AG09309 (cell line): ENCODE measurements at regions not wholly inside any gene's neighbourhood (a gene's known extent, or its start where the extent isn't known, plus 50 kb on each side); places are given as distances from the start of the nearest gene placed in this dataset.

Experiments used
- DNase-seq: peaks from one replicate; pipeline ENCODE4 v3.0.0-alpha.2; 2010; ENCODE audit warnings: low read depth
- H3K4me3 ChIP-seq: 2 replicates; pipeline ENCODE4 v1.5.1; 2011; ENCODE audit warnings: mild to moderate bottlenecking, low read depth, low read length, moderate library complexity; ENCODE audit not compliant: control insufficient read depth
- TF ChIP-seq, protein P1 (sequence below): IDR thresholded peaks from 2 replicates; pipeline ENCODE4 v1.5.1; 2011; ENCODE audit warnings: mild to moderate bottlenecking, low read depth, low read length, inconsistent platforms; ENCODE audit not compliant: insufficient read depth, control insufficient read depth; ENCODE audit errors: missing control alignments

DNA sequence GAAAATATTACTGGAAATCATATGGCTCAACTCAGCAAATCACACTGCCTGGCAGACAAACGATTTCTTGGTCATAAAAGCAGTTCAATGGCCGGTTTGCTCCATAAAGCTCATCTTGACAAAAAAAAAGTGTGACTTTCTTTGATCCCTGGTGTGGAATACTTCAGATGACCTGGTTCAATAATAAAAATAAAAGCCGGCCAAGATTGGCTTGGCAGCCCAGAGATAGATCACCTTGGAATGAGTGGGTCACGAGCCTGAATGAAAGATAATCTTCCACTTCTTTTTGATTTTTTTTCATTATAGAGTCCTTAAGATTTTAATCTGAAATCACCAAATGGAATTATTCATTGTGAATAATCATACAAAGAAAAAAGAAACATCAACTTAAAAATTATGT is 445.3 kb upstream of the CITED2 start:
- DNase-seq, result no peak
- TF ChIP-seq, protein P1, sequence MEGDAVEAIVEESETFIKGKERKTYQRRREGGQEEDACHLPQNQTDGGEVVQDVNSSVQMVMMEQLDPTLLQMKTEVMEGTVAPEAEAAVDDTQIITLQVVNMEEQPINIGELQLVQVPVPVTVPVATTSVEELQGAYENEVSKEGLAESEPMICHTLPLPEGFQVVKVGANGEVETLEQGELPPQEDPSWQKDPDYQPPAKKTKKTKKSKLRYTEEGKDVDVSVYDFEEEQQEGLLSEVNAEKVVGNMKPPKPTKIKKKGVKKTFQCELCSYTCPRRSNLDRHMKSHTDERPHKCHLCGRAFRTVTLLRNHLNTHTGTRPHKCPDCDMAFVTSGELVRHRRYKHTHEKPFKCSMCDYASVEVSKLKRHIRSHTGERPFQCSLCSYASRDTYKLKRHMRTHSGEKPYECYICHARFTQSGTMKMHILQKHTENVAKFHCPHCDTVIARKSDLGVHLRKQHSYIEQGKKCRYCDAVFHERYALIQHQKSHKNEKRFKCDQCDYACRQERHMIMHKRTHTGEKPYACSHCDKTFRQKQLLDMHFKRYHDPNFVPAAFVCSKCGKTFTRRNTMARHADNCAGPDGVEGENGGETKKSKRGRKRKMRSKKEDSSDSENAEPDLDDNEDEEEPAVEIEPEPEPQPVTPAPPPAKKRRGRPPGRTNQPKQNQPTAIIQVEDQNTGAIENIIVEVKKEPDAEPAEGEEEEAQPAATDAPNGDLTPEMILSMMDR, result no peak
- no peak overlapping the region for H3K4me3 ChIP-seq

DNA sequence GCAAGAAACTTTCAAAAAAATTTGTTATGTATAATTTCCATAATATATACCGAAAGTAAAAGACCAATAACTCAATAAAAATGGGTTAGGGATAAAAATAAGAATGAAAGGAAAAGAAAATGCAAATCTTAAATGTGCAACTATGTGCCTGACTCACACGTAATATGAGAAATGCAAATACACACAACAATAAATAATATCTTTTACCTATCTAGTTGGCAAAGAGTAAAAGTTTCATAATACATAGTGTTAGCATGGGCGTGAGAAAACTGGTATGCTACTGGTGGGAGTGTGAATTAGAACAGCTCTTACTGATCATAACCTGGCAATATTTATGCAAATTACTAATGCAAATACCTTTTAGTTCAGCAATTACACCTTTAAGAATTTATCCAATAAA is 438.5 kb upstream of the CITED2 start:
- TF ChIP-seq, protein P1, result no peak
- DNase-seq, result no peak
- H3K4me3 ChIP-seq, result no peak overlapping the region

DNA sequence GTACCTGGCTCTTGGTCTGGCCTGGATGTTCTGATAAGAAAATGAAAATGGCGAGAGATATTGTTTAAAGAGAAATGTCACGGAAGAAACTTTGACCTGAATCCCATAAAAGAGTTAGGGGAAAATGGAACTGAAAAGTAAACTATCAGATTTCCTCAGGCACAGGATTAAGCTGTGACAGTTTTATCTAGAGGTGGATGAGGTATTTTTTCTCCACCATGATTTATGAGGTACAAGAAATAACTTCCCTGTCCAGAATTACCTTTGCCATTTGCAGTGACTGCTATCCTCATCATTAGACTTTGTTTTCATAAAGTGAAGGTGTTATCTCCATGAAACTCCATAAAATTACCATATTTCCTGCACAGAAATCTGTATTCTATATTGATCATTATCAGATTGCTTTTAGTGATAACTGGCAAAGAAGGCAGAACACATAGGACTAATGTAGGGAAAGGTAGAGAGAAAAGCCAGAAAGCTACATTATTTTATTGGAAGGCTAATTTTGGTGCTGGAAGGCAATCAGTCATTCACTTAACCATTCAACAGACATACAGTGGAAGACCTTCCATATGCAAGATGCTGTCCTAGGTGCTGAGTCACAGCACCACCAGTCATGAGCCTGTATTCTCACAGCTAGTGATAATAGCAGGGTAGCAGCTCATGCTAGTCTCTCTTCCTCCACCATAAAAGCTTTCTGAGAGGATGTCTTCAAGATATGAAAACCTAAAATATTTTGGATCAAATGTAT is 427.3 kb upstream of the CITED2 start:
- no peak overlapping the region for H3K4me3 ChIP-seq
- DNase-seq, result no peak
- TF ChIP-seq, protein P1, result no peak

DNA sequence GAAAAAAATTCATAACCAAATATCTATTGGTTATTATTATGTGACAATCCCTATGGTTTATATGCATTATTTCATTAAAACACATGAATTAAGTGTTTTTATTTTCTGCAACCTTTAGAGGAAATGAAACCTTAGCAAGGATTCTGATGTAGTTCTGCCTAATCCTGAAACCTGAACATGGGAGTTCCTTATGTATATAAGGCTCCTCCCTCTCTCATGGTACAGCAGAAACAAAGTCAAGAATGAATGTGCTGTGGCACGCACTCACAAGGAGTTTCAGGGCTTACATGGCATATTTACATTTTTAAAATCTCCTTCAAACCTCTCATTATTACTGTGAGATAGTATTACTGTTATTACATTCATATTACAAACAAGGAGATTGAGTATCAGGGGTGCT is 426.4 kb upstream of the CITED2 start:
- TF ChIP-seq, protein P1, result no peak
- DNase-seq, result no peak

DNA sequence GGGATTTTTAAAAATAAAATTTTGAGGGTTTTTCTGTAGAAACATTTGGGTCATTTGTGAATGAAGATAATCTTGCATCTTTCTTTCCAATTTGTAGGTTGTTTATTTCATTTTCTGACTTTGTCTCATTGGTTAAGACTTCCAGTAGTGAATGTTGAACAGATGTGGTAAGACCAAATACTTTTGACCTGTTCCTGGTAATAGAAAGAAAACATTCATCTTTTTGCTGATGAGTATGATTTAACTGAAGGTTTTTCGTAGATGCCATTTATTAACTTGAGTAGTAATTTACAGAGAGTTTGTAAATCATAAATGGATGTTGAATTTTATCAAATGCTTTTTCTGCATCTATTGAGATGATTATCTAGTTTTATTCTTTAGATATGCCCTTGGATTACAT is 416.1 kb upstream of the CITED2 start:
- DNase-seq, result no peak
- no peak overlapping the region for H3K4me3 ChIP-seq
- TF ChIP-seq, protein P1, result no peak

More for the DNA sequence above, 426.4 kb upstream of the CITED2 start:
- H3K4me3 ChIP-seq, result no peak overlapping the region

DNA sequence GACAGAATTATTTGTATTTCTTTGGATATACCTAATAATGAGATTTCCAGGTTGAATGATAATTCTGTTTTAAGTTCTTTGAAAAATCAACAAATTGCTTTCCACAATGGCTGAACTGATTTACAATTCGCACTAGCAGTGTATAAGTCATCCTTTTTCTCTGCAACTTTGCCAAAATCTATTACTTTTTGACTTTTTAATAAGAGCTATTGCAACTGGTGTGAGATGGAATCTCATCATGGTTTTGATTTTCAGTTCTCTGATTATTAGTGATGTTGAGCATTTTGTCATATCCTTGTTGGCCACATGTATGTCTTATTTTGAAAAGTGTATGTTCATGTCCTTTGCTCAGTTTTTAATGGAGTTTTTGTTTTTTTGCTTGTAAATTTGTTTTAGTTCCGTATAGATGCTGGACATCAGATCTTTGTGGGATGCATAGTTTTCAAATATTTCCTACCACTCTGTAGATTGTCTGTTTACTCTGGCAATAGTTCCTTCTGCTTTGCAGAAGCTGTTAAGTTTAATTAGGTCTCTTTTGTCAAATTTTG is 409.8 kb upstream of the CITED2 start:
- no peak for DNase-seq
- no peak overlapping the region for H3K4me3 ChIP-seq
- TF ChIP-seq, protein P1, result no peak
